HL-60 (cell line): ENCODE measurements at regions not wholly inside any gene's neighbourhood (a gene's known extent, or its start where the extent isn't known, plus 50 kb on each side); places are given as distances from the start of the nearest gene placed in this dataset.

Experiments
- DNase-seq, 2 experiments: peaks; one replicate each; pipeline ENCODE4 v3.0.0-alpha.2; 2010 to 2020; ENCODE audit warnings: low read depth in 1 of 2, low spot score in 1 of 2
- H3K27ac ChIP-seq: fragments of 250-450 bp; sonication (Bioruptor Pico); replicated peaks from 2 replicates; pipeline ENCODE4 v1.5.1; 2020; ENCODE audit warnings: mild to moderate bottlenecking, moderate library complexity
- H3K27me3 ChIP-seq: fragments of 250-450 bp; sonication (Bioruptor Pico); 2 replicates; pipeline ENCODE4 v1.5.1; 2021; ENCODE audit warnings: mild to moderate bottlenecking, moderate library complexity; ENCODE audit not compliant: insufficient read depth, poor library complexity, severe bottlenecking
- H3K4me3 ChIP-seq: replicated peaks from 2 replicates; pipeline ENCODE4 v1.5.1; 2011; ENCODE audit warnings: mild to moderate bottlenecking, control low read depth, low read length; ENCODE audit not compliant: insufficient read depth
- CTCF ChIP-seq: IDR thresholded peaks from one replicate; pipeline ENCODE4 v1.5.1; 2011; ENCODE audit warnings: low read length, control low read depth, inconsistent platforms; ENCODE audit not compliant: insufficient read depth
- GABPA ChIP-seq: IDR thresholded peaks from 2 replicates; pipeline ENCODE4 v1.6.1; 2012; ENCODE audit warnings: low read depth
- POLR2AphosphoS5 ChIP-seq: IDR thresholded peaks from 2 replicates; pipeline ENCODE4 v1.6.1; 2012; ENCODE audit warnings: low read depth
- REST ChIP-seq: IDR thresholded peaks from 2 replicates; pipeline ENCODE4 v1.6.1; 2012; ENCODE audit warnings: low read depth; ENCODE audit not compliant: insufficient replicate concordance
- SPI1 ChIP-seq: IDR thresholded peaks from 2 replicates; pipeline ENCODE4 v1.6.1; 2012; ENCODE audit warnings: low read depth, mild to moderate bottlenecking, borderline replicate concordance

GRCh38 chr13:111981006-111981405, 85.9 kb upstream of the SOX1 start:
- no peak overlapping the region for H3K4me3 ChIP-seq
- H3K27me3 ChIP-seq: peaks cover 8% of the 10 kb centered on the region
- H3K27ac ChIP-seq: no peak overlapping the region
- TF ChIP-seq REST (no peak), SPI1 (no peak), CTCF (no peak), GABPA (no peak), POLR2AphosphoS5 (no peak)
- DNase-seq: no peak

GRCh38 chr13:111981446-111982165, 85.3 kb upstream of the SOX1 start:
- Histone ChIP-seq H3K27me3 (peaks cover 8% of the 10 kb centered on the region), H3K4me3 (no peak overlapping the region), H3K27ac (no peak overlapping the region)
- no peak for DNase-seq
- TF ChIP-seq CTCF (no peak), POLR2AphosphoS5 (no peak), GABPA (no peak)

- DNase-seq: no peak
- Histone ChIP-seq H3K27ac (no peak overlapping the region), H3K4me3 (no peak overlapping the region), H3K27me3 (peaks cover 4% of the 10 kb centered on the region)
- TF ChIP-seq SPI1: no peak
- TF ChIP-seq CTCF: no peak
- TF ChIP-seq GABPA: no peak
These were observed 82.6 kb upstream of the SOX1 start for GRCh38 chr13:111984349-111984748.

- TF ChIP-seq CTCF (no peak), REST (no peak), GABPA (no peak), SPI1 (no peak), POLR2AphosphoS5 (no peak)
- no peaks in the 10 kb centered on the region for H3K27me3 ChIP-seq
- no peak overlapping the region for H3K4me3 ChIP-seq
- no peak overlapping the region for H3K27ac ChIP-seq
- no peak for DNase-seq
These were observed 76.6 kb upstream of the SOX1 start for GRCh38 chr13:111990362-111990761.
